ENCODE measurements at regions not wholly inside any gene's neighbourhood (a gene's known extent, or its start where the extent isn't known, plus 50 kb on each side); places are given as distances from the start of the nearest gene placed in this dataset.
"Not testable (repeated sequence)": the region's sequence is repeated elsewhere in the genome, so short reads cannot be mapped to it uniquely, and the experiment has no call there.

DNA sequence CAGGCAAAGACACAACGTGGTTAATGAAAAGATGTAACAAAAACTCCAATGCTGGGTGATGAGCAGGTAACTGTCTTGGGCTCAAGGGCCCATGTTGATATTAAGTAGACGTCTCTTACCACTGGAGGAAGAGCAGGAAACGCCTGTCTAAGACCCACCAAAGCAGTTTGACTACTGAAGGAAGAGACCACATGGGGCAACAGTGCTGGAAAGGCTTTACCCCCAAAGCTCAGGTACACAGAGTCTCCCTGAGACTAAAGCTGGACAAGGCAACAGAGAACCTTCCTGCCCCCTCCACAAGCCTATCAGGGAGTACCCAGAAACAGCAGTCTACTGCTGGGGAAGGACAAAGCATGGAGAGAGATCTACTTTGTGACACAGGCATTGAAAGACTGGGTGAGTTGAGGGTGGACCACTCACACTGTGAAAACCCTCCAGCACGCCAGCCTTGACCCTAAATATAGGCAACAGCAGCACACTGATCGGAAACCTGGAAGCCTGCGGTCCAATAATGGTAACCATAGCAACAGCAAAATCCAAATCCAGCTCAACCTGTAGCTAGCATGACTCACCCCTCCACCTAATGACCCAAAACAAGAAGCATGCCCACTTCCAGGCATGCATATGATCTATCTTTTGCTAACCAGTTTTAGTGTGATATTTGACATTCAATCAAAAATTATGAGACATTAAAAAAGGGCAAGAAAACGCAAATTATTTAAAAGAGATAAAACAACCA is 270.5 kb upstream of the SDK2 start:
- TF ChIP-seq, protein P1, sequence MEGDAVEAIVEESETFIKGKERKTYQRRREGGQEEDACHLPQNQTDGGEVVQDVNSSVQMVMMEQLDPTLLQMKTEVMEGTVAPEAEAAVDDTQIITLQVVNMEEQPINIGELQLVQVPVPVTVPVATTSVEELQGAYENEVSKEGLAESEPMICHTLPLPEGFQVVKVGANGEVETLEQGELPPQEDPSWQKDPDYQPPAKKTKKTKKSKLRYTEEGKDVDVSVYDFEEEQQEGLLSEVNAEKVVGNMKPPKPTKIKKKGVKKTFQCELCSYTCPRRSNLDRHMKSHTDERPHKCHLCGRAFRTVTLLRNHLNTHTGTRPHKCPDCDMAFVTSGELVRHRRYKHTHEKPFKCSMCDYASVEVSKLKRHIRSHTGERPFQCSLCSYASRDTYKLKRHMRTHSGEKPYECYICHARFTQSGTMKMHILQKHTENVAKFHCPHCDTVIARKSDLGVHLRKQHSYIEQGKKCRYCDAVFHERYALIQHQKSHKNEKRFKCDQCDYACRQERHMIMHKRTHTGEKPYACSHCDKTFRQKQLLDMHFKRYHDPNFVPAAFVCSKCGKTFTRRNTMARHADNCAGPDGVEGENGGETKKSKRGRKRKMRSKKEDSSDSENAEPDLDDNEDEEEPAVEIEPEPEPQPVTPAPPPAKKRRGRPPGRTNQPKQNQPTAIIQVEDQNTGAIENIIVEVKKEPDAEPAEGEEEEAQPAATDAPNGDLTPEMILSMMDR (IDR thresholded peaks at IDR 0.05; ENCODE audit: partially characterized antibody, unreplicated experiment) = no peak
- Mint-ChIP-seq H3K36me3 (ENCODE audit: unreplicated experiment) (peaks cover 18% of the 10 kb centered on the region), H3K27me3 (ENCODE audit: unreplicated experiment) (peaks cover 5% of the 10 kb centered on the region), H3K9me3 (ENCODE audit: unreplicated experiment) (no peaks in the 10 kb centered on the region), H3K4me1 (ENCODE audit: low read depth, unreplicated experiment) (no peaks in the 10 kb centered on the region), H3K27ac (ENCODE audit: unreplicated experiment) (no peak overlapping the region), H3K4me3 (ENCODE audit: unreplicated experiment) (no peak overlapping the region)
- DNase-seq = no peak

DNA sequence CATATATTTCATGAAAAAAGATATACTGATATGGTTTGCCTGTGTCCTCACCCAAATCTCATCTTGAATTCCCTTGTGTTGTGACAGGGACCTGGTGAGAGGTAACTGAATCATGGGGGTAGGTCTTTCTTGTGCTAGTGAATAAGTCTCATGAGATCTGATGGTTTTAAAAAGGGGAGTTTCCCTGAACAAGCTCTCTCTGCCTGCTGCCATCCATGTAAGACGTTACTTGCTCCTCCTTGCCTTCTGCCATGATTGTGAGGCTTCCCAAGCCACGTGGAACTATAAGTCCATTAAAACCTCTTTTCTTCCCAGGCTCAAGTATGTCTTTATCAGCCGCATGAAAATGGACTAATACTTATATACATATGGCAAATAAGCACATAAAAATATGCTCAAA is 274.8 kb upstream of the SDK2 start:
- not testable (repeated sequence) for DNase-seq; H3K4me1 Mint-ChIP-seq (ENCODE audit: low read depth, unreplicated experiment); H3K27me3 Mint-ChIP-seq (ENCODE audit: unreplicated experiment); H3K4me3 Mint-ChIP-seq (ENCODE audit: unreplicated experiment); H3K9me3 Mint-ChIP-seq (ENCODE audit: unreplicated experiment); H3K27ac Mint-ChIP-seq (ENCODE audit: unreplicated experiment)
- H3K36me3 Mint-ChIP-seq (ENCODE audit: unreplicated experiment) = peaks cover 23% of the 10 kb centered on the region

DNA sequence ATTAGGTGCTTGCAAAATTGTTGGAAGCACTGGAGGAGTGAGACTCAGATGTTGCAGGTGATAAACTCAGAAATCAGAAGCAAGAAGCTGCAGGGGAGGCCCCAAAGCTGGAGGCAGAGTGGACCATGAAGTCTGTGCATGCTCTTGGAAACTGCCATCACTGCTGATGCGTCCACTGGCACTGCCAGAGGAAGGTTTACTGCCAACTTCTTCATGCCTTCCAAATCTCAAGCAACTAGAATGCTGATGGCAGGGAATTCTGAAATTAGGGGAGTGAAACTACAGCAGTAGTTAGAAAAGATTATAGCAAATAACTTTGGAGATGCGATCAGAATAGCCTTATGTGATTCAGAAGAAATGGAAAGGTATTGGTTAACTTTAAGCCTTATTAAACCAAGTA is 277.1 kb upstream of the SDK2 start:
- Mint-ChIP-seq H3K27ac (ENCODE audit: unreplicated experiment) (no peak overlapping the region), H3K27me3 (ENCODE audit: unreplicated experiment) (no peaks in the 10 kb centered on the region), H3K9me3 (ENCODE audit: unreplicated experiment) (no peaks in the 10 kb centered on the region), H3K4me3 (ENCODE audit: unreplicated experiment) (no peak overlapping the region), H3K4me1 (ENCODE audit: low read depth, unreplicated experiment) (no peaks in the 10 kb centered on the region), H3K36me3 (ENCODE audit: unreplicated experiment) (peaks cover 14% of the 10 kb centered on the region)
- no peak for DNase-seq
- TF ChIP-seq, protein P1 (IDR thresholded peaks at IDR 0.05; ENCODE audit: partially characterized antibody, unreplicated experiment) = no peak

DNA sequence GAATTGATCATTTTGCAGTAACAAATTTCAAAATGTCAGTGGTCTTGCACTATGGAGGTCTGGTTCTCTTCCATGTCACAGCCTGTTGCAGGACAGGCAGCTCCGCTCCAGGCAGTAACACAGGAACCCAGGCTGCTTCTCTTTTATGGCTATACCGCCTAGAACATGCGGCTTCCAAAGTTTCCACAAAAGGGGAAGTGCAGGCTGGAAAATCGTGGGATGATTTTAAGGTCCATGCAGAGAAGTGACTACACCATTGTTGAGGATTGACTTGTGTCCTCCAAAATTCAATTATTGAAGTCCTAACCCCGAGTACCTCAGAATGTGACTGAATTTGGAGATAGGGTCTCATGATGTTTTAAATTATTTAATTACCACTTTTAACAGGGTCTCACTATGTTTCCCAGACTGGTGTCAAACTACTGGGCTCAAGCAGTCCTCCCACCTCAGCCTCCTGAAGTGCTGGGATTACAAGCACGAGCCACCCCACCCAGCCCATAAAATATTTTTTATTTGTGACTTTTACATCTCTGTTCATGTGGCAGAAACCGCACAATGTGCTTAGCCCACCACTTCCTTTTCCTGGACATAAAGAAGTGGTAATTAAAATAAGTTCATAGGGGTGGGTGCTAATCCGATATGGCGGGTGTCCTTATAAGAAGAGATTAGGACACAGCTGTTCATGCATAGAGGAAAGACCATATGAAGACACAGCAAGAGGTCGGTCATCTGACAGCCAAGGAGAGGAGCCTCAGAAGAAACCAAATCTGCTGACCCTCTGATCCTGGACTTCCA is 279.2 kb upstream of the RPL38 start:
- Mint-ChIP-seq H3K36me3 (ENCODE audit: unreplicated experiment) (peaks cover 30% of the 10 kb centered on the region), H3K27ac (ENCODE audit: unreplicated experiment) (no peak overlapping the region), H3K27me3 (ENCODE audit: unreplicated experiment) (no peaks in the 10 kb centered on the region), H3K4me1 (ENCODE audit: low read depth, unreplicated experiment) (no peaks in the 10 kb centered on the region), H3K4me3 (ENCODE audit: unreplicated experiment) (no peak overlapping the region), H3K9me3 (ENCODE audit: unreplicated experiment) (peaks cover 2% of the 10 kb centered on the region)
- TF ChIP-seq, protein P1 (IDR thresholded peaks at IDR 0.05; ENCODE audit: partially characterized antibody, unreplicated experiment) = no peak
- DNase-seq = no peak

DNA sequence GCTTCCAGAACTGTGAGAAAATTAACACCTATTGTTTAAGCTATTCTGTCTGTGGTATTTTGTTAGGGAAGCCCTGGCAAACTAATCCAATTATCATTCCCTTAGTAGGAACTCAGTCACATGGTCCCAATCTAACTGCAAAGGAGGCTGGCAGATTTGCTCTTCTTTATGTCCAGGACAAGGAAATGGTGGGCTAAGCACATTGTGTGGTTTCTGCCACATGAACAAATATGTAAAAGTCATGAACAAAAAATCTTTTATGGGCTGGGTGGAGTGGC is 278.6 kb upstream of the RPL38 start:
- Mint-ChIP-seq H3K9me3 (ENCODE audit: unreplicated experiment) (peaks cover 2% of the 10 kb centered on the region), H3K36me3 (ENCODE audit: unreplicated experiment) (peaks cover 27% of the 10 kb centered on the region), H3K4me3 (ENCODE audit: unreplicated experiment) (no peak overlapping the region), H3K27me3 (ENCODE audit: unreplicated experiment) (no peaks in the 10 kb centered on the region), H3K4me1 (ENCODE audit: low read depth, unreplicated experiment) (no peaks in the 10 kb centered on the region), H3K27ac (ENCODE audit: unreplicated experiment) (no peak overlapping the region)
- TF ChIP-seq, protein P1 (IDR thresholded peaks at IDR 0.05; ENCODE audit: partially characterized antibody, unreplicated experiment) = no peak
- no peak for DNase-seq

Measured in glutamatergic neuron (in vitro differentiated cells).